GM12865 (cell line): ENCODE measurements at regions not wholly inside any gene's neighbourhood (a gene's known extent, or its start where the extent isn't known, plus 50 kb on each side); places are given as distances from the start of the nearest gene placed in this dataset.

ENCODE experiments used
- DNase-seq: peaks from one replicate; pipeline ENCODE4 v3.0.0; 2010; ENCODE audit warnings: low read depth
- H3K4me3 ChIP-seq: 2 replicates; pipeline ENCODE4 v1.5.1; 2011; ENCODE audit warnings: mild to moderate bottlenecking, low read depth, low read length, control low read depth
- CTCF ChIP-seq: IDR thresholded peaks from 2 replicates; pipeline ENCODE4 v1.5.1; 2011; ENCODE audit warnings: low read length, control low read depth, low read depth, inconsistent platforms; ENCODE audit not compliant: insufficient read depth; ENCODE audit errors: missing control alignments

- DNase-seq = no peak
- no peak for TF ChIP-seq CTCF
- H3K4me3 ChIP-seq = no peak overlapping the region
Observed at GRCh38 chr6:144392536-144392935, 107.4 kb downstream of the UTRN start.

GRCh38 chr6:144394210-144394609, 109.1 kb downstream of the UTRN start:
- H3K4me3 ChIP-seq = no peak overlapping the region
- no peak for DNase-seq
- no peak for TF ChIP-seq CTCF

- no peak for TF ChIP-seq CTCF
- DNase-seq = no peak
- H3K4me3 ChIP-seq = no peak overlapping the region
Observed at GRCh38 chr6:144395014-144395413, 109.9 kb downstream of the UTRN start.

- DNase-seq = no peak
- TF ChIP-seq CTCF = no peak
- no peak overlapping the region for H3K4me3 ChIP-seq
Observed at GRCh38 chr6:144395826-144396225, 110.7 kb downstream of the UTRN start.

- DNase-seq = no peak
- no peak for TF ChIP-seq CTCF
Observed at GRCh38 chr6:144397141-144397540, 112.0 kb downstream of the UTRN start.

GRCh38 chr6:144400321-144400720, 115.2 kb downstream of the UTRN start:
- DNase-seq = no peak
- TF ChIP-seq CTCF = no peak
- no peak overlapping the region for H3K4me3 ChIP-seq

More at GRCh38 chr6:144397141-144397540, 112.0 kb downstream of the UTRN start:
- no peak overlapping the region for H3K4me3 ChIP-seq
